ENCODE measurements at regions not wholly inside any gene's neighbourhood (a gene's known extent, or its start where the extent isn't known, plus 50 kb on each side); places are given as distances from the start of the nearest gene placed in this dataset.
"Not testable (repeated sequence)": the region's sequence is repeated elsewhere in the genome, so short reads cannot be mapped to it uniquely, and the experiment has no call there.

GRCh38 chr7:55706451-55707195 lies 134.3 kb upstream of the VOPP1 start:
- TF ChIP-seq CTCF, POLR2A (IDR thresholded peaks at IDR 0.05): not testable (repeated sequence)
